ENCODE measurements at regions not wholly inside any gene's neighbourhood (a gene's known extent, or its start where the extent isn't known, plus 50 kb on each side); places are given as distances from the start of the nearest gene placed in this dataset.

- ChIA-PET POLR2A (ENCODE audit: partially characterized antibody) (no interaction called here), CTCF (ENCODE audit: partially characterized antibody) (no interaction called here)
- FAIRE-seq, result no peak
- H3K9ac ChIP-seq (replicated peaks in 1 of 4; ENCODE audit: extremely low read depth in 1 of 4, low read depth in 3 of 4, low read length in 3 of 4), result no peak overlapping the region
- H2BK120ac ChIP-seq (replicated peaks; ENCODE audit: low read depth, low read length), result no peak overlapping the region
- no peak overlapping the region for H2AFZ ChIP-seq (ENCODE audit: low read length)
- H3K4ac ChIP-seq (replicated peaks; ENCODE audit: insufficient read length, low read depth, low read length), result no peak overlapping the region
- no peak for TF ChIP-seq JUN (IDR thresholded peaks at IDR 0.05; ENCODE audit: low read depth, low read length)
- TF ChIP-seq CBX8 (IDR thresholded peaks at IDR 0.05; ENCODE audit: borderline replicate concordance, low read depth, low read length), result no peak
- no peak for TF ChIP-seq RAD21 (IDR thresholded peaks at IDR 0.05 in 1 of 2, conservative IDR thresholded peaks at IDR 0.05 in 1 of 2; ENCODE audit: low read depth in 2 of 2, low read length in 2 of 2)
- TF ChIP-seq EGR1 (IDR thresholded peaks at IDR 0.05; ENCODE audit: borderline replicate concordance, low read depth, low read length), result no peak
- no peak for TF ChIP-seq HDAC2 (IDR thresholded peaks at IDR 0.05; ENCODE audit: borderline replicate concordance in 1 of 2, low read depth in 2 of 2, low read length in 2 of 2)
- TF ChIP-seq POLR2AphosphoS5 (IDR thresholded peaks at IDR 0.05; ENCODE audit: low read depth, low read length), result no peak
- no peak for TF ChIP-seq PHF8 (conservative IDR thresholded peaks at IDR 0.05; ENCODE audit: low read depth, low read length)
- no peak for TF ChIP-seq SP4 (IDR thresholded peaks at IDR 0.05; ENCODE audit: low read length)
- TF ChIP-seq GTF2F1 (IDR thresholded peaks at IDR 0.05; ENCODE audit: borderline replicate concordance, low read depth, low read length), result no peak
- no peak for TF ChIP-seq CHD2 (IDR thresholded peaks at IDR 0.05; ENCODE audit: low read length)
- TF ChIP-seq TEAD4 (IDR thresholded peaks at IDR 0.05; ENCODE audit: low read depth, low read length), result no peak
- no peak for TF ChIP-seq NANOG (IDR thresholded peaks at IDR 0.05; ENCODE audit: insufficient read depth, low read depth, low read length, poor library complexity, severe bottlenecking)
- TF ChIP-seq TAF7 (optimal IDR thresholded peaks at IDR 0.05; ENCODE audit: borderline replicate concordance, low read depth, low read length), result no peak
- peaks cover 0 to 3% (median 0%) of the 10 kb centered on the region in 4 experiments; a peak in 1 of 7 replicates for H3K27me3 ChIP-seq (replicated peaks in 1 of 4; ENCODE audit: control insufficient read depth in 3 of 4, extremely low read depth in 1 of 4, insufficient read depth in 3 of 4, low read length in 3 of 4)
- H3K9me3 ChIP-seq (ENCODE audit: insufficient read depth in 2 of 2, low read depth in 1 of 2, low read length in 1 of 2), result no peaks in the 10 kb centered on the region
- no peak overlapping the region for H4K5ac ChIP-seq (ENCODE audit: insufficient read length, low read depth, low read length)
- H2BK5ac ChIP-seq (ENCODE audit: low read depth, low read length), result no peak overlapping the region
- H2BK12ac ChIP-seq (ENCODE audit: low read depth, low read length), result no peak overlapping the region
- no peak overlapping the region for H3K23ac ChIP-seq (ENCODE audit: insufficient read length)
- no peaks in the 10 kb centered on the region for H3K23me2 ChIP-seq (ENCODE audit: low read depth, low read length)
- no peak overlapping the region for H3K27ac ChIP-seq (ENCODE audit: low read depth, low read length)
- H2AK5ac ChIP-seq (ENCODE audit: low read depth, low read length), result no peak overlapping the region
- no peak overlapping the region for H2BK20ac ChIP-seq (ENCODE audit: low read length)
- no peak overlapping the region for H3K14ac ChIP-seq (ENCODE audit: insufficient read length)
- H4K8ac ChIP-seq (ENCODE audit: extremely low read depth, insufficient read depth, low read length), result no peak overlapping the region
- H2BK15ac ChIP-seq (ENCODE audit: low read length), result no peak overlapping the region
- no peaks in the 10 kb centered on the region for H3K36me3 ChIP-seq (ENCODE audit: control insufficient read depth in 2 of 4, insufficient read depth in 4 of 4, low read length in 3 of 4)
- H3K4me1 ChIP-seq (replicated peaks in 1 of 4; ENCODE audit: control insufficient read depth in 3 of 4, insufficient read depth in 4 of 4, low read length in 3 of 4), result peaks cover 0 to 4% (median 0%) of the 10 kb centered on the region in 4 experiments; a peak in 1 of 7 replicates
- no peaks in the 10 kb centered on the region for H3K79me2 ChIP-seq (ENCODE audit: control insufficient read depth in 1 of 2, insufficient read depth in 2 of 2, low read length in 2 of 2)
- no peaks in the 10 kb centered on the region for H3K79me1 ChIP-seq (ENCODE audit: low read depth, low read length)
- no peaks in the 10 kb centered on the region for H4K20me1 ChIP-seq (replicated peaks in 1 of 2; ENCODE audit: control insufficient read depth in 1 of 2, insufficient read depth in 2 of 2, low read length in 2 of 2)
- no peak overlapping the region for H3K4me3 ChIP-seq (ENCODE audit: extremely low read depth in 1 of 4, insufficient read depth in 2 of 4, low read depth in 3 of 4, low read length in 4 of 4)
- peak in 1 of 2 experiments; percentile 27 for DNase-seq (ENCODE audit: low read depth in 1 of 2, low spot score in 2 of 2)
- 93% methylated on average over 7 of the region's 7 CpGs; no CpG with 5 or more reads in 1 of the 2 experiments for WGBS, 2 experiments (ENCODE audit: extremely low coverage in 1 of 2, insufficient coverage in 1 of 2, insufficient read length in 1 of 2, insufficient replicate concordance in 2 of 2, low coverage in 1 of 2, low lambda C conversion rate in 2 of 2, missing lambda C conversion rate in 1 of 2)
- H4K91ac ChIP-seq (replicated peaks; ENCODE audit: insufficient read length, low read length), result no peak overlapping the region
- H3K56ac ChIP-seq (replicated peaks; ENCODE audit: insufficient read length, low read depth, low read length), result no peak overlapping the region
- no peak overlapping the region for H3K4me2 ChIP-seq (ENCODE audit: insufficient read depth in 1 of 2, low read depth in 2 of 2, low read length in 2 of 2)
- H3K18ac ChIP-seq (ENCODE audit: extremely low read depth, low read length), result no peak overlapping the region
These were observed 162.8 kb upstream of the SOX1 start for GRCh38 chr13:111904166-111904565.
